ENCODE measurements at regions not wholly inside any gene's neighbourhood (a gene's known extent, or its start where the extent isn't known, plus 50 kb on each side); places are given as distances from the start of the nearest gene placed in this dataset.

GRCh38 chr12:22740656-22741355 lies 115.8 kb downstream of the ETNK1 start:
- DNase-seq (ENCODE audit: low read depth): no peak

- DNase-seq (ENCODE audit: low read depth): no peak
Measured at GRCh38 chr12:22743700-22744099, 118.7 kb downstream of the ETNK1 start.

- DNase-seq (ENCODE audit: low read depth): no peak
Measured at GRCh38 chr12:22744197-22744596, 119.2 kb downstream of the ETNK1 start.

- no peak for DNase-seq (ENCODE audit: low read depth)
Measured at GRCh38 chr12:22746720-22747119, 121.7 kb downstream of the ETNK1 start.

- no peak for DNase-seq (ENCODE audit: low read depth)
Measured at GRCh38 chr12:22755629-22756028, 130.7 kb downstream of the ETNK1 start.

- DNase-seq (ENCODE audit: low read depth): no peak
Measured at GRCh38 chr12:22759769-22760674, 135.1 kb downstream of the ETNK1 start.

GRCh38 chr12:22765421-22766130 lies 140.6 kb downstream of the ETNK1 start:
- DNase-seq (ENCODE audit: low read depth): no peak

GRCh38 chr12:22766911-22767420 lies 142.0 kb downstream of the ETNK1 start:
- DNase-seq (ENCODE audit: low read depth): no peak

GRCh38 chr12:22781339-22781738 lies 156.4 kb downstream of the ETNK1 start:
- no peak for DNase-seq (ENCODE audit: low read depth)

- no peak for DNase-seq (ENCODE audit: low read depth)
Measured at GRCh38 chr12:22787557-22787956, 162.6 kb downstream of the ETNK1 start.

GRCh38 chr12:22788913-22789312 lies 163.9 kb downstream of the ETNK1 start:
- no peak for DNase-seq (ENCODE audit: low read depth)

GRCh38 chr12:22792138-22792537 lies 167.2 kb downstream of the ETNK1 start:
- DNase-seq (ENCODE audit: low read depth): no peak

GRCh38 chr12:22794017-22794416 lies 169.0 kb downstream of the ETNK1 start:
- DNase-seq (ENCODE audit: low read depth): no peak

- DNase-seq (ENCODE audit: low read depth): no peak
Measured at GRCh38 chr12:22796941-22797630, 172.1 kb downstream of the ETNK1 start.

- DNase-seq (ENCODE audit: low read depth): no peak
Measured at GRCh38 chr12:22797701-22798100, 172.7 kb downstream of the ETNK1 start.

GRCh38 chr12:22798116-22798515 lies 173.1 kb downstream of the ETNK1 start:
- no peak for DNase-seq (ENCODE audit: low read depth)

- DNase-seq (ENCODE audit: low read depth): no peak
Measured at GRCh38 chr12:22799503-22799902, 174.5 kb downstream of the ETNK1 start.

- no peak for DNase-seq (ENCODE audit: low read depth)
Measured at GRCh38 chr12:22800332-22800731, 175.4 kb downstream of the ETNK1 start.

- no peak for DNase-seq (ENCODE audit: low read depth)
Measured at GRCh38 chr12:22802883-22803630, 178.1 kb downstream of the ETNK1 start.

GRCh38 chr12:22803725-22804124 lies 178.8 kb downstream of the ETNK1 start:
- no peak for DNase-seq (ENCODE audit: low read depth)

GRCh38 chr12:22808860-22809259 lies 183.9 kb downstream of the ETNK1 start:
- no peak for DNase-seq (ENCODE audit: low read depth)

Measured in HS-5 (cell line).